Neural progenitor cell (in vitro differentiated cells): ENCODE measurements at regions not wholly inside any gene's neighbourhood (a gene's known extent, or its start where the extent isn't known, plus 50 kb on each side); places are given as distances from the start of the nearest gene placed in this dataset.
"Not testable (repeated sequence)": the region's sequence is repeated elsewhere in the genome, so short reads cannot be mapped to it uniquely, and the experiment has no call there.

Experiments used
- DNase-seq: peaks from one replicate; pipeline ENCODE4 v3.0.0-alpha.2; 2016; ENCODE audit warnings: low spot score
- H2AFZ ChIP-seq: fragments of 200-600 bp; sonication (generic); replicated peaks from 2 replicates; pipeline ENCODE4 v1.6.1; 2016; ENCODE audit warnings: antibody characterized with exemption
- H3F3A ChIP-seq: fragments of 200-600 bp; sonication (generic); 2 replicates; pipeline ENCODE4 v1.6.1; 2016; ENCODE audit warnings: antibody characterized with exemption, low read depth
- H3K27ac ChIP-seq: fragments of 200-600 bp; sonication (generic); 2 replicates; pipeline ENCODE4 v1.5.1; 2016; ENCODE audit warnings: mild to moderate bottlenecking
- H3K27me3 ChIP-seq: fragments of 200-600 bp; sonication (generic); 2 replicates; pipeline ENCODE4 v1.6.1; 2016; ENCODE audit warnings: mild to moderate bottlenecking, moderate library complexity
- H3K36me3 ChIP-seq: fragments of 200-600 bp; sonication (generic); 2 replicates; pipeline ENCODE4 v1.5.1; 2016
- H3K4me1 ChIP-seq: fragments of 200-600 bp; sonication (generic); 2 replicates; pipeline ENCODE4 v1.6.1; 2016; ENCODE audit warnings: mixed run types
- H3K4me2 ChIP-seq: fragments of 200-600 bp; sonication (generic); 2 replicates; pipeline ENCODE4 v1.6.1; 2016
- H3K4me3 ChIP-seq: fragments of 200-600 bp; sonication (generic); 2 replicates; pipeline ENCODE4 v1.5.1; 2016
- H3K79me2 ChIP-seq: fragments of 200-600 bp; sonication (generic); 2 replicates; pipeline ENCODE4 v1.6.1; 2016; ENCODE audit warnings: low read depth
- H3K9ac ChIP-seq: fragments of 200-600 bp; sonication (generic); 2 replicates; pipeline ENCODE4 v1.6.1; 2016
- H3K9me3 ChIP-seq: fragments of 200-600 bp; sonication (generic); 2 replicates; pipeline ENCODE4 v1.5.1; 2016; ENCODE audit warnings: low read depth
- H4K20me1 ChIP-seq: fragments of 200-600 bp; sonication (generic); 2 replicates; pipeline ENCODE4 v1.6.1; 2016; ENCODE audit warnings: low read depth
- H3K27ac Mint-ChIP-seq: 3 replicates; pipeline ENCODE4 v1.8.0; 2021; ENCODE audit warnings: mixed read lengths
- H3K27me3 Mint-ChIP-seq: 2 replicates; pipeline ENCODE4 v1.8.0; 2022; ENCODE audit warnings: low read depth, mild to moderate bottlenecking, inconsistent platforms, moderate library complexity, mixed read lengths; ENCODE audit not compliant: insufficient read depth
- H3K36me3 Mint-ChIP-seq: 3 replicates; pipeline ENCODE4 v1.8.0; 2021; ENCODE audit warnings: mixed read lengths
- H3K4me1 Mint-ChIP-seq: 3 replicates; pipeline ENCODE4 v1.8.0; 2021; ENCODE audit warnings: mixed read lengths
- H3K4me3 Mint-ChIP-seq: 3 replicates; pipeline ENCODE4 v1.8.0; 2021; ENCODE audit warnings: mild to moderate bottlenecking, moderate library complexity, mixed read lengths
- H3K9me3 Mint-ChIP-seq: 3 replicates; pipeline ENCODE4 v1.8.0; 2020; ENCODE audit warnings: mixed read lengths
- EZH2 ChIP-seq: fragments of 200-600 bp; sonication (generic); IDR thresholded peaks from 2 replicates; pipeline ENCODE4 v1.6.1; 2017; ENCODE audit warnings: antibody characterized with exemption, mild to moderate bottlenecking, moderate library complexity
- EZH2phosphoT487 ChIP-seq: fragments of 200-600 bp; sonication (generic); IDR thresholded peaks from 2 replicates; pipeline ENCODE4 v1.6.1; 2017; ENCODE audit warnings: antibody characterized with exemption
- TF ChIP-seq, protein P1 (sequence below): fragments of 200-600 bp; sonication (generic); IDR thresholded peaks from 2 replicates; pipeline ENCODE4 v1.5.1; 2017; ENCODE audit warnings: antibody characterized with exemption, mild to moderate bottlenecking

DNA sequence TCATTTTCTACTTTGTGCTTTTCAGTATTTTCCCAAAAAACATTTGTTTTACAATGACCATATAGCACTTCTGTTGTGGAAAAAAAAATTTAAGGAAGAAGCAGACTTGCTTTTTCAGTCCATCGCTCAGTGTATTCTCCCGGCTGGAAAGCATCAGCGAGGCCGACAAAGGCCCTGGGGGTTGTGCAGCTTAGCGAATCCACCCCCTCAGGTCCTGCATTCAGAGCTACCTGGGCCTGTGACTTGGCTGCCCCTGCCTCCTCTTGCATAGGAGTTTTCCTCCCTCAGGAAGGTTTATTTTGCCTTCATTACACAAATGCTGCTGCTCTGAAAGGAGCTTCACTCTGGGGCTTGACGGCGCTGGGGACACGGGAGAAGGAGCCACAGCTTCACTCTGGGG, 244.4 kb upstream of the MGAT5 start:
- no peak overlapping the region for H2AFZ ChIP-seq
- Mint-ChIP-seq H3K27ac (no peak overlapping the region), H3K9me3 (no peaks in the 10 kb centered on the region), H3K4me3 (no peak overlapping the region), H3K4me1 (peaks cover 4% of the 10 kb centered on the region), H3K36me3 (no peaks in the 10 kb centered on the region), H3K27me3 (peaks cover 2% of the 10 kb centered on the region)
- no peaks in the 10 kb centered on the region for H3K9me3 ChIP-seq
- no peaks in the 10 kb centered on the region for H3K36me3 ChIP-seq
- no peak for TF ChIP-seq EZH2phosphoT487
- TF ChIP-seq, protein P1, sequence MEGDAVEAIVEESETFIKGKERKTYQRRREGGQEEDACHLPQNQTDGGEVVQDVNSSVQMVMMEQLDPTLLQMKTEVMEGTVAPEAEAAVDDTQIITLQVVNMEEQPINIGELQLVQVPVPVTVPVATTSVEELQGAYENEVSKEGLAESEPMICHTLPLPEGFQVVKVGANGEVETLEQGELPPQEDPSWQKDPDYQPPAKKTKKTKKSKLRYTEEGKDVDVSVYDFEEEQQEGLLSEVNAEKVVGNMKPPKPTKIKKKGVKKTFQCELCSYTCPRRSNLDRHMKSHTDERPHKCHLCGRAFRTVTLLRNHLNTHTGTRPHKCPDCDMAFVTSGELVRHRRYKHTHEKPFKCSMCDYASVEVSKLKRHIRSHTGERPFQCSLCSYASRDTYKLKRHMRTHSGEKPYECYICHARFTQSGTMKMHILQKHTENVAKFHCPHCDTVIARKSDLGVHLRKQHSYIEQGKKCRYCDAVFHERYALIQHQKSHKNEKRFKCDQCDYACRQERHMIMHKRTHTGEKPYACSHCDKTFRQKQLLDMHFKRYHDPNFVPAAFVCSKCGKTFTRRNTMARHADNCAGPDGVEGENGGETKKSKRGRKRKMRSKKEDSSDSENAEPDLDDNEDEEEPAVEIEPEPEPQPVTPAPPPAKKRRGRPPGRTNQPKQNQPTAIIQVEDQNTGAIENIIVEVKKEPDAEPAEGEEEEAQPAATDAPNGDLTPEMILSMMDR: no peak
- TF ChIP-seq EZH2: no peak
- peak overlapping the region; percentile 10 for H3K4me2 ChIP-seq
- H3K4me3 ChIP-seq: no peak overlapping the region
- H3K27me3 ChIP-seq: no peaks in the 10 kb centered on the region
- H3K27ac ChIP-seq: no peak overlapping the region
- DNase-seq: no peak
- H3K4me1 ChIP-seq: peaks cover 6% of the 10 kb centered on the region
- no peaks in the 10 kb centered on the region for H3K79me2 ChIP-seq
- no peaks in the 10 kb centered on the region for H3F3A ChIP-seq
- no peaks in the 10 kb centered on the region for H4K20me1 ChIP-seq
- no peak overlapping the region for H3K9ac ChIP-seq

DNA sequence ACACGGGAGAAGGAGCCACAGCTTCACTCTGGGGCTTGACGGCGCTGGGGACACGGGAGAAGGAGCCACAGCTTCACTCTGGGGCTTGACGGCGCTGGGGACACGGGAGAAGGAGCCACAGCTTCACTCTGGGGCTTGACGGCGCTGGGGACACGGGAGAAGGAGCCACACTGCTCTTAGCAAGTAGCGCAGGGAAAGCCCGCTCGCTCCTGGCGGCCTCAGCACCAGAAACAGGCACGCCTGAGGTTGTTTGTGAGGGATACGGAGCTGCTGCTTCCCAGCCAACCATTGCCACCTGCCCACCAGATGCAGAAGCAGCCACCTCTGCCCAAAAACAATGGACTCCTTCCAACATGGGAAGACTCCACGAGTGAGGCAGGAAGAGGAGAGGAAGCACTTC, 244.0 kb upstream of the MGAT5 start:
- not testable (repeated sequence) for H3K36me3 Mint-ChIP-seq, H3K27ac ChIP-seq, H3K4me3 ChIP-seq, H3K79me2 ChIP-seq, H2AFZ ChIP-seq, H3K4me1 Mint-ChIP-seq, H3K27me3 ChIP-seq, DNase-seq, H3K9me3 ChIP-seq, H3F3A ChIP-seq, H4K20me1 ChIP-seq, H3K27ac Mint-ChIP-seq, H3K9ac ChIP-seq, H3K36me3 ChIP-seq, H3K4me1 ChIP-seq, H3K4me3 Mint-ChIP-seq, H3K4me2 ChIP-seq, H3K27me3 Mint-ChIP-seq, H3K9me3 Mint-ChIP-seq

DNA sequence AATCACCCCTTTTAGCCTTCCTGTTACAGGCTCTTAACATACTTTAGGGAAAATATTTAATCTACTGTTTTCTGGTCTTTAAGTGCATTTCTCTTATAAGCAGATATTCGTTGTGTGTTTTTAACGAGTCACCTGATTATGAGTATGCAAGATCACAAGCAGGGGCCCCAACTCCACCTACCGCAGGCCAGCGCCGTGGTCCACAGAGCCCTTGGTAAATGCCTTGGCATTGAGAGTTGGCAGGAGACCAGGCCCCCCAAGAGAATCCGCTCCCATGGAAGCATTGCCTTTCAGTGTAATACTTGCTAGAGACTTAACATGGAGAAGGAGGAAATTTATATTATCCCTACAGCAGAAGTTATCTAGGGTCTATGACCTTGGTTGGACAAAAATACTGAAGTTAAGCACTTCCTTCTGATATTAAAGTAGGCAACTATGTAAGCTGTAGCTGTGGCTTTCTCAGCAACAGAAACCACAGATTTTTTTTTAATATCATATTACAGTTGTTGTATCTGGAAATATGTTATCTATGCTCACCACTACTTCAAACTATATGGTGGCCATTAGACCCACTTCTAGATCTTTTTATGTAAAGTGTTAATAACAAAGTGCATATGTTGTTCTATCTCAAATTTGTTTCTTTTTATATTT, 241.8 kb upstream of the MGAT5 start:
- no peak overlapping the region for H3K27ac ChIP-seq
- Mint-ChIP-seq H3K9me3 (no peaks in the 10 kb centered on the region), H3K27me3 (peaks cover 2% of the 10 kb centered on the region), H3K4me3 (no peak overlapping the region), H3K27ac (no peak overlapping the region), H3K36me3 (no peaks in the 10 kb centered on the region), H3K4me1 (peaks cover 4% of the 10 kb centered on the region)
- H3K9ac ChIP-seq: no peak overlapping the region
- H3K4me2 ChIP-seq: no peak overlapping the region
- H3K36me3 ChIP-seq: no peaks in the 10 kb centered on the region
- no peak overlapping the region for H3K4me3 ChIP-seq
- TF ChIP-seq EZH2phosphoT487 (no peak), EZH2 (no peak)
- TF ChIP-seq, protein P1: no peak
- H3K4me1 ChIP-seq: peaks cover 6% of the 10 kb centered on the region
- H4K20me1 ChIP-seq: no peaks in the 10 kb centered on the region
- H3K27me3 ChIP-seq: no peaks in the 10 kb centered on the region
- no peak overlapping the region for H2AFZ ChIP-seq
- no peaks in the 10 kb centered on the region for H3F3A ChIP-seq
- no peaks in the 10 kb centered on the region for H3K79me2 ChIP-seq
- no peak for DNase-seq
- no peaks in the 10 kb centered on the region for H3K9me3 ChIP-seq

DNA sequence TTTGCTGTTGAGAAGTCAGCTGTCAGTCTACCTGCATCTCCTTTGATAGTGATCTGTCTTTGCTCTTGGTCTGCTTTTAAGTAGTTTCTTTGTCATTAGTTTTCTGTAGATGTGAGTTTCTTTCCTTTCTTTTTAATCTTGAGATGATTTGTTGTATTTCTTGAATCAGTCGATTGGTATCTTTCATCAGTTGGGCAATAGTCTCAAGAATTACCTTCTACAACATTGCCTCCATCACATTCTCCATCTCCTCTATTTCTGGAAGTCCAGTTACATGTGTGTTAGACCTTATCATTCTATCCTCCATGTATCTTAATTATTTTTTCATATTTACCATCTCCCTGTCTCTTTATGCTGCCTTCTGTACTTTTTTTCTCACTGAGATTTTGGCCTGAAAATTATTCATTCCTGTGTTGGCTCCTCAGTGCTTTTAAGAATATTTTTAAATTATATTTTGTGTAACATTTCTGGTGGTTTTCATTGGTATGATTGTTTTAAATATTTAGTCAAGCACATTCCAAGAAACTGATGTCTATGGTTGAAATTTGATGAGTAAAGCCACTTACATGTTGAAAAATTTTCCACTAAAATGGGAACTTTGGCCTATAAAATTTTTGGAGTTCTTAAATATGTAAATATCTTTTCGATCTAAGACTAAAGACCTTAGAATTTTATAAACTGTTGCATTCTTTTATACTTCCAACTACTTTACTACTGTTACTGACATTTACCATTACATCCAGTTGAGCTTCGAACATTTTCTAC, 239.5 kb upstream of the MGAT5 start:
- H3K27me3 ChIP-seq: no peaks in the 10 kb centered on the region
- Mint-ChIP-seq H3K4me1 (no peaks in the 10 kb centered on the region), H3K36me3 (no peaks in the 10 kb centered on the region)

More for the DNA sequence above, 239.5 kb upstream of the MGAT5 start:
- no peaks in the 10 kb centered on the region for H4K20me1 ChIP-seq
- H3K4me3 ChIP-seq: no peak overlapping the region
- no peak overlapping the region for H3K4me2 ChIP-seq
- no peaks in the 10 kb centered on the region for H3K9me3 ChIP-seq
- H3K36me3 ChIP-seq: no peaks in the 10 kb centered on the region
- no peaks in the 10 kb centered on the region for H3K79me2 ChIP-seq
- H2AFZ ChIP-seq: no peak overlapping the region
- H3F3A ChIP-seq: no peaks in the 10 kb centered on the region
- peaks cover under 1% of the 10 kb centered on the region for H3K4me1 ChIP-seq
- Mint-ChIP-seq H3K27me3 (no peaks in the 10 kb centered on the region), H3K4me3 (no peak overlapping the region), H3K9me3 (no peaks in the 10 kb centered on the region), H3K27ac (no peak overlapping the region)
- no peak for TF ChIP-seq EZH2phosphoT487
- TF ChIP-seq, protein P1: no peak
- TF ChIP-seq EZH2: no peak
- H3K27ac ChIP-seq: no peak overlapping the region
- no peak for DNase-seq
- no peak overlapping the region for H3K9ac ChIP-seq
